ENCODE measurements at regions not wholly inside any gene's neighbourhood (a gene's known extent, or its start where the extent isn't known, plus 50 kb on each side); places are given as distances from the start of the nearest gene placed in this dataset.

GRCh38 chr7:25731846-25732245 lies 420.2 kb upstream of the NFE2L3 start:
- TF ChIP-seq CTCF (IDR thresholded peaks at IDR 0.05) (no peak), EZH2 (IDR thresholded peaks at IDR 0.05; ENCODE audit: borderline replicate concordance, insufficient read depth, low read depth, low read length, poor library complexity, severe bottlenecking) (no peak)
